HG02870 (cell line): ENCODE measurements at regions not wholly inside any gene's neighbourhood (a gene's known extent, or its start where the extent isn't known, plus 50 kb on each side); places are given as distances from the start of the nearest gene placed in this dataset.

ENCODE experiments used
- ATAC-seq: cut with Tn5 transposase; IDR thresholded peaks from one replicate; pipeline ENCODE4 v1.9.1; 2021; ENCODE audit warnings: mild to moderate bottlenecking, moderate library complexity; ENCODE audit not compliant: unreplicated experiment

- ATAC-seq = no peak
These were observed 74.2 kb upstream of the MTPN start for GRCh38 chr7:136051203-136051928.

- no peak for ATAC-seq
These were observed 73.3 kb upstream of the MTPN start for GRCh38 chr7:136050462-136050847.

GRCh38 chr7:136049818-136050461 is 72.8 kb upstream of the MTPN start:
- ATAC-seq = no peak

- no peak for ATAC-seq
These were observed 72.0 kb upstream of the MTPN start for GRCh38 chr7:136049117-136049516.

GRCh38 chr7:136046548-136046947 is 69.4 kb upstream of the MTPN start:
- no peak for ATAC-seq

GRCh38 chr7:136045992-136046391 is 68.8 kb upstream of the MTPN start:
- no peak for ATAC-seq

- ATAC-seq = no peak
These were observed 68.0 kb upstream of the MTPN start for GRCh38 chr7:136045181-136045580.

- no peak for ATAC-seq
These were observed 62.6 kb upstream of the MTPN start for GRCh38 chr7:136039577-136040345.

GRCh38 chr7:136036336-136036735 is 59.2 kb upstream of the MTPN start:
- no peak for ATAC-seq

- no peak for ATAC-seq
These were observed 57.0 kb upstream of the MTPN start for GRCh38 chr7:136034132-136034531.

- no peak for ATAC-seq
These were observed 56.4 kb upstream of the MTPN start for GRCh38 chr7:136033413-136034031.

GRCh38 chr7:136030867-136031318 is 53.7 kb upstream of the MTPN start:
- peak; percentile 94 for ATAC-seq

- ATAC-seq = no peak
These were observed 53.2 kb upstream of the MTPN start for GRCh38 chr7:136030330-136030729.

- ATAC-seq = no peak
These were observed 50.0 kb upstream of the MTPN start for GRCh38 chr7:136027160-136027559.
